AG09309 (cell line): ENCODE measurements at regions not wholly inside any gene's neighbourhood (a gene's known extent, or its start where the extent isn't known, plus 50 kb on each side); places are given as distances from the start of the nearest gene placed in this dataset.

Experiments used
- DNase-seq: peaks from one replicate; pipeline ENCODE4 v3.0.0-alpha.2; 2010; ENCODE audit warnings: low read depth
- H3K4me3 ChIP-seq: 2 replicates; pipeline ENCODE4 v1.5.1; 2011; ENCODE audit warnings: mild to moderate bottlenecking, low read depth, low read length, moderate library complexity; ENCODE audit not compliant: control insufficient read depth
- CTCF ChIP-seq: IDR thresholded peaks from 2 replicates; pipeline ENCODE4 v1.5.1; 2011; ENCODE audit warnings: mild to moderate bottlenecking, low read depth, low read length, inconsistent platforms; ENCODE audit not compliant: insufficient read depth, control insufficient read depth; ENCODE audit errors: missing control alignments

GRCh38 chr13:80462567-80462966 is 121.6 kb upstream of the SPRY2 start:
- no peak for TF ChIP-seq CTCF
- no peak for DNase-seq
- no peak overlapping the region for H3K4me3 ChIP-seq

GRCh38 chr13:80462037-80462436 is 121.1 kb upstream of the SPRY2 start:
- H3K4me3 ChIP-seq: no peak overlapping the region
- no peak for DNase-seq
- no peak for TF ChIP-seq CTCF

GRCh38 chr13:80458543-80458942 is 117.6 kb upstream of the SPRY2 start:
- no peak for DNase-seq
- TF ChIP-seq CTCF: no peak
- no peak overlapping the region for H3K4me3 ChIP-seq

- H3K4me3 ChIP-seq: no peak overlapping the region
- no peak for TF ChIP-seq CTCF
- no peak for DNase-seq
Measured at GRCh38 chr13:80454245-80454644, 113.3 kb upstream of the SPRY2 start.

- no peak overlapping the region for H3K4me3 ChIP-seq
- TF ChIP-seq CTCF: no peak
- no peak for DNase-seq
Measured at GRCh38 chr13:80452279-80452678, 111.4 kb upstream of the SPRY2 start.

- no peak overlapping the region for H3K4me3 ChIP-seq
- no peak for TF ChIP-seq CTCF
- DNase-seq: no peak
Measured at GRCh38 chr13:80451641-80452040, 110.7 kb upstream of the SPRY2 start.

- TF ChIP-seq CTCF: no peak
- no peak for DNase-seq
- no peak overlapping the region for H3K4me3 ChIP-seq
Measured at GRCh38 chr13:80450386-80450785, 109.5 kb upstream of the SPRY2 start.
